ENCODE measurements at regions not wholly inside any gene's neighbourhood (a gene's known extent, or its start where the extent isn't known, plus 50 kb on each side); places are given as distances from the start of the nearest gene placed in this dataset.

DNA sequence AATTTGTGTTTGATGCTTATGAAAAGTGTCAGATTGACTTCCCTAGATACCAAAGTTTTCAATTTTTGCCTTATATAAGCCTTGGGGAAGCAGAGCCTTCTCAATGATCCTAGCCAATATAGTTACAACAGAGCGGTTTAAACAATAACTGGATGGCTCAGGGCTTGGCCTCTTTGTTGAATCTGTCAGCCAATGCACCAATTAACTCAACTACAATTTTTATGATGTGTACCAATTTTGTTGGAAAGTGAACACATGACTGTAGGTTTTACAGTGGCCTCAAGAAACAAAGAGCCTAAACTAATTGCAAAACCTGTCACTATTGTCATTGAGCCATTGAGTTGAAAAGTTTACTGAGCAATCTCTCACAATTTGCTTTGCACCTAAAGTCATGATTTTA lies 71.6 kb upstream of the RGS18 start:
- TF ChIP-seq CTCF (IDR thresholded peaks at IDR 0.05) (no peak), POLR2AphosphoS5 (IDR thresholded peaks at IDR 0.05; ENCODE audit: low read depth, low read length) (no peak), SIN3A (IDR thresholded peaks at IDR 0.05; ENCODE audit: borderline replicate concordance, insufficient read depth, low read depth, low read length) (no peak)
- TF ChIP-seq, protein P1, sequence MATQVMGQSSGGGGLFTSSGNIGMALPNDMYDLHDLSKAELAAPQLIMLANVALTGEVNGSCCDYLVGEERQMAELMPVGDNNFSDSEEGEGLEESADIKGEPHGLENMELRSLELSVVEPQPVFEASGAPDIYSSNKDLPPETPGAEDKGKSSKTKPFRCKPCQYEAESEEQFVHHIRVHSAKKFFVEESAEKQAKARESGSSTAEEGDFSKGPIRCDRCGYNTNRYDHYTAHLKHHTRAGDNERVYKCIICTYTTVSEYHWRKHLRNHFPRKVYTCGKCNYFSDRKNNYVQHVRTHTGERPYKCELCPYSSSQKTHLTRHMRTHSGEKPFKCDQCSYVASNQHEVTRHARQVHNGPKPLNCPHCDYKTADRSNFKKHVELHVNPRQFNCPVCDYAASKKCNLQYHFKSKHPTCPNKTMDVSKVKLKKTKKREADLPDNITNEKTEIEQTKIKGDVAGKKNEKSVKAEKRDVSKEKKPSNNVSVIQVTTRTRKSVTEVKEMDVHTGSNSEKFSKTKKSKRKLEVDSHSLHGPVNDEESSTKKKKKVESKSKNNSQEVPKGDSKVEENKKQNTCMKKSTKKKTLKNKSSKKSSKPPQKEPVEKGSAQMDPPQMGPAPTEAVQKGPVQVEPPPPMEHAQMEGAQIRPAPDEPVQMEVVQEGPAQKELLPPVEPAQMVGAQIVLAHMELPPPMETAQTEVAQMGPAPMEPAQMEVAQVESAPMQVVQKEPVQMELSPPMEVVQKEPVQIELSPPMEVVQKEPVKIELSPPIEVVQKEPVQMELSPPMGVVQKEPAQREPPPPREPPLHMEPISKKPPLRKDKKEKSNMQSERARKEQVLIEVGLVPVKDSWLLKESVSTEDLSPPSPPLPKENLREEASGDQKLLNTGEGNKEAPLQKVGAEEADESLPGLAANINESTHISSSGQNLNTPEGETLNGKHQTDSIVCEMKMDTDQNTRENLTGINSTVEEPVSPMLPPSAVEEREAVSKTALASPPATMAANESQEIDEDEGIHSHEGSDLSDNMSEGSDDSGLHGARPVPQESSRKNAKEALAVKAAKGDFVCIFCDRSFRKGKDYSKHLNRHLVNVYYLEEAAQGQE (IDR thresholded peaks at IDR 0.05; ENCODE audit: insufficient read depth in 1 of 2, low read depth in 2 of 2, low read length in 1 of 2) = no peak
